GM21367 (cell line): ENCODE measurements at regions not wholly inside any gene's neighbourhood (a gene's known extent, or its start where the extent isn't known, plus 50 kb on each side); places are given as distances from the start of the nearest gene placed in this dataset.
"Not testable (repeated sequence)": the region's sequence is repeated elsewhere in the genome, so short reads cannot be mapped to it uniquely, and the experiment has no call there.

Experiments
- ATAC-seq: cut with Tn5 transposase; IDR thresholded peaks from one replicate; pipeline ENCODE4 v1.9.1; 2021; ENCODE audit not compliant: unreplicated experiment

- ATAC-seq = no peak
These were observed 113.0 kb downstream of the TMEM30B start for GRCh38 chr14:61168141-61168540.

DNA sequence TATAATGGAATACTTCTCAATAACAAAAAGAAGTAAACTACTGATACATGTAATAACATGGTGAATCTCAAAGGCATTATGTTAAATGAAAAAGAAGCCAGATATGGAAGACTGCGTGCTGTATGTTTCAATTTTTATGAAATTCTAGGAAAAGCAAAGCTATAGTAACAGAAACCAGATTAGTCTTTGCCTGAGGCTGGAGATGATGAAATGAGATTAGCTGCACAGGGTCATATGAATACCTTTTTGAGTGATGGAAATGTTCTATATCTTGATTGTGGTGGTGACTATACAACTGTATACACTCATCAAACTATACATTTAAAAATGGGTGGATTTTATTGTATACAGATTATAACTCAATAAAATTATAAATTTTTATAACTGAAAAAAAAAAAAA, 113.5 kb downstream of the TMEM30B start:
- no peak for ATAC-seq

DNA sequence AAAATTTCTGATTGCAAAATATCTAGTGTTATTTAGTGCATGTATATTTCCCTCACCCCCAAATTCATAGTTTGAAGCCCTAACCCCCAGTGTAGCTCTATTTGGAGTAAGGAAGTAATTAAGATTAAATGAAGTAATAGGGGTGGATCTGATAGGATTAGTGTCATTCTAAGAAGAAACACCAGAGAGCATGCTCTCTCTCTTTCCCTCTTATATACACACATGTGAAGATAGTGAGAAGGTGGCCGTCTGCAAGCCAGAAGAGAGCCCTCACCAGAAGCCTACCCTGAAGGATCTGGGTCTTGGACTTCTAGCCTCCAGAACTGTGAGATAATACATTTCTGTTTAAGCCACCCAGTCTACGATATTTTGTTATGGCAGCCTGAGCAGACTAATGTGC, 120.3 kb downstream of the TMEM30B start:
- ATAC-seq = no peak

DNA sequence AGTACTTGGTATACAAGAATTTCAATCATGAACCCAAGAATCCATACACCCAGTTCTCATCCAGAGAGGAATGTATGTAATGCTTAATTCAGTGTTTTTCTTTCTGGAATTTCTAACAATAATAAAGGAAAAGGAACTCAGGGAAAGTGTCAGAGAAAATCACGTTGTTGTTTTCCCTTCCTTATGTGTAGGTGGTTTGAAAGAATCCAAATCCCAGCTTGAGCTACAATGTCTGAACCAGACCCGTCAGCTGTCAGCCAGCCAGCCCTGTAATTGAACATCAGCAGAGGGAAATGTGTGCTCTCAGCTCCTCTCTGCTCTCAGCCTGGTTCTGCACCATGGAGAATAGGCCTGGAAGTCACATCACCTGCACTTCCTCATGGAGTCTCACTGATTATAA, 126.5 kb downstream of the TMEM30B start:
- no peak for ATAC-seq

- ATAC-seq = no peak
These were observed 127.1 kb downstream of the TMEM30B start for GRCh38 chr14:61153914-61154545.

DNA sequence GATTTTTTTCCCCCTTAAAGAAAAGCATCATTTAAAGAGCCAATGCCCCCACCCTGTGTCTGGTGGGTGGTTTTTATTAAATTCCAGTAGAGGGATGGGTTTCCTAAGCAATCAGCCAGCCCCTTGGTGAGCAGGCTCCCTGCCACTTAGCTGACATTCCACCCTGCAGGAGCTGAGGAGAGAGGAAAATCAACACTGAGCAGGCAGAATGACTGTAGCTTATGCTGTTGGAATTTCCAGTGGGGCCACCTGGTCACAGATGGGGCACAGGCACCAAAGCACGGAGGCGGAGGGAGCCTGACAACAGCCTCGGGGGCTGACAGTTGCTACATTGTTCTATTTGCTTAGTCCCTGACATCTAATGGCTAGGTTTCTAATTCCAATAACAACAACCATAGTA, 127.7 kb downstream of the TMEM30B start:
- no peak for ATAC-seq

DNA sequence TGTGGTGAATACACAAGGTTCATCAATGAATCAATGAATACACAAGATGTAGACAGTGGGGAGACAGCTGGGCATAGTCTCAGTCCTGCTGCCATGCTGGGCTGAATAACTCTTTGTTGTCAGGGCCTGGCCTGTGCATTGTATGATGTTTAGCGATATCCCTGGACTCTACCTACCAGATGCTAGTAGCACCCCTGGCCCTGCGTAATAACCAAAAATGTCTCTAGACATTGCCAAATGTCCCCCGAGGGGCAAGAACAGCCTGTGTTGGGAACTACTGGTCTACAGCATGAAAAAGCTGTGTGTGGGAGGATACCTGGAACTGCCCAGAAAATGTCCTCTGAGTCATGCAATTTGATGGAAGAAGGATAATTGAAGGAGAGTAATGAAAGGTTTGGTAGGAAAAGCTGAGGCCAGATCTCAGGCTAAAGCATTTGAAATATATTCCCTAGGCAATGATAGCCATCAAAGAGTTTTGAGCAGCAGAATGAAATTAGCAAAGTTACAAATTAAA, 128.2 kb downstream of the TMEM30B start:
- no peak for ATAC-seq

DNA sequence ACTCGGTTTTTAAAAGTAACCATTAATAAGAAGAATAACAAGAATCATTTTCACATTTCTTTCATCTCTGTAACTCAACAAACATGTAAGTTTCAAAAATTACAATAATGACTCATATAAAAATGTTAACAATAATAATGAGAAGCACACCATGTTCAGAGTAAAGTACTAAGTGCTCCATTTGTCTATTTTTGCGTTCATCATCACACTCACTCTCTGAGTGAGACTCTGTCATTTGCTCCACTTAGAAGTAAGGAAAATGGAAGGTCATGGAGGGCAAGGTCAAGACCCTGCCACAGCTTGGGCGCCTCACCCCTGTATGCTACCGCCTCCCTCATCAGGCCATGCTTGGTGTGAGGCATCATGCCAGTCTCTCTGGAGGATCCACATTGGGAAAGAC, 129.9 kb downstream of the TMEM30B start:
- no peak for ATAC-seq

- no peak for ATAC-seq
These were observed 130.3 kb downstream of the TMEM30B start for GRCh38 chr14:61150851-61151250.

- no peak for ATAC-seq
These were observed 131.2 kb downstream of the TMEM30B start for GRCh38 chr14:61149896-61150295.

GRCh38 chr14:61148742-61149350, 132.3 kb downstream of the TMEM30B start:
- ATAC-seq = no peak

GRCh38 chr14:61147831-61148549, 133.1 kb downstream of the TMEM30B start:
- ATAC-seq = no peak

DNA sequence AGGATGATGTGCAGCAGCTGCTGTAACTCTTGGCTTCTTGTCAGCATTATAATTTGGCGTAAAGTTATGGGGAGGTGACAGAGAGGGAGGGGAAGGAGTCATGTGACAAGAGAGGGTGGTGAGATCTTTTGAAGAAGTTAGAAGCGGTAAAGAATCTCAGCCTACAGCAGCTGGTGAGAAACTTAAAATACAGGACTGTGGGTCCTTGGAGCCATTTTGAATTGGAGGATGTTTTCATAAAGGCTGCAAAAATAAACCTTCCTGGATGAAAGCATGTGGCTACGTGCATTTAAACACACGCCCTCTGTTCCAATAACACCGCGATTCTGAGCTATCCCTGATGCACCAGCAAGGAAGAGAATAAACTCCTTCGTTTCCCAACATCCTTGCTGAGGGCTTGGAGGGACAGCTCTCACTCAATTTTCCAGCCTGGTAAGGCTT, 133.7 kb downstream of the TMEM30B start:
- no peak for ATAC-seq

DNA sequence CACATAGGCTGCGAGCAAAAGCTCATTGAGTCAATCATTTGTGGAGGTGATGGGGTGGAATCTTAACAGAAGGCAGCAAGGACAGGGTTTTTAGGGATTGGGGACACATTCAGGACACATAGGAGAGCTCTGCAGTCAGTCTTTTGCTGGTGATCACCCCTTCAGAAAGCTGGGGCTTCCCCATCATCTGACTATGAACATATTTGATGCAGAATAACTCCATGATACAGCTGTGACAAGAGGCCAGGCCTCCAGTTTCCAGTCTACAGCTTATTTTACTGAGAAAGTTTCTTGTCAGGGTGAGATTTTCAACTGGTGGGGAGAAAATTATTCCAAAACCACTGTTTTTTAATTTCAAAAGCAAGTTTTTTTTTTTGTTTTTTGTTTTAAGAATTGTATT, 134.2 kb downstream of the TMEM30B start:
- no peak for ATAC-seq

- ATAC-seq = no peak
These were observed 135.1 kb downstream of the TMEM30B start for GRCh38 chr14:61145903-61146481.

- no peak for ATAC-seq
These were observed 135.9 kb downstream of the TMEM30B start for GRCh38 chr14:61145034-61145902.

DNA sequence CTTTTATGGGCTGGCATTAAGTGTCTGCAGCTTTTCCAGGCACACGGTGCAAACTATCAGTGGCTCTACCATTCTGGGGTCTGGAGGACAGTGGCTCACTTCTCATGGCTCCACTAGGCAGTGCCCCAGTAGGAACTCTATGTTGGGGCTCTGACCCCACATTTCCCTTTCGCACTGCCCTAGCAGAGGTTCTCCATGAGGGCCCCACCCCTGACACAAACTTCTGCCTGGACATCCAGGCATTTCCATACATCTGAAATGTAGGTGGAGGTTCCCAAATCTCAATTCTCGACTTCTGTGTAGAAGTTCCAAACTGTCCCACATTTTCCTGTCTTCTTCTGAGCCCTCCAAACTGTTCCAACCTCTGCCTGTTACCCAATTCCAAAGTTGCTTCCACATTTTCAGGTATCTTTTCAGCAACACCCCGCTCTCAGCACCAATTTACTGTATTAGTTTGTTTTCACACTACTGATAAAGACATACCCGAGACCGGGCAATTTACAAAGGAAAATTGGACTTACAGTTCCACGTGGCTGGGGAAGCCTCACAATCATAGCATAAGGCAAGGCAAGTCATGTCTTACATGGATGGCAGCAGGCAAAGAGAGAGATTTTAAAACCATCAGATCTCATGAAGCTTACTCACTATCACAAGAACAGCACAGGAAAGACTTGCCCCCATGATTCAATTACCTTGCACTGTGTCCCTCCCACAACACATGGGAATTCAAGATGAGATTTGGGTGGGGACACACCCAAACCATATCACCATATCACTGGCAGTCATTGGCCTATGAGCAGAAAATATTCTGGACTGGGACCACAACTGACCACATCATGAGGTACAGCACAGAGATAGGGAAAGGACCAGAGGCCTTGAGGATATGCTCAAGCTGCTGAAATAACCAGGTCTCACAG, 136.8 kb downstream of the TMEM30B start:
- ATAC-seq = not testable (repeated sequence)

- ATAC-seq = no peak
These were observed 140.3 kb downstream of the TMEM30B start for GRCh38 chr14:61140872-61141271.

GRCh38 chr14:61140271-61140670, 140.9 kb downstream of the TMEM30B start:
- no peak for ATAC-seq
